K562 (cell line): ENCODE measurements at regions not wholly inside any gene's neighbourhood (a gene's known extent, or its start where the extent isn't known, plus 50 kb on each side); places are given as distances from the start of the nearest gene placed in this dataset.

Experiments
- ATAC-seq: fragments of 200-7000 bp; cut with Tn5 transposase; 3 replicates; pipeline ENCODE4 v1.9.1; 2020; ENCODE audit warnings: moderate library complexity
- BruUV-seq: library from RNA; stranded (reverse); fragments of 400-500 nt; replicated peaks from 2 replicates; lab custom pipeline; 2021; lab: Mats Ljungman, UMichigan
- CTCF ChIA-PET: fragments of 300-600 bp; formaldehyde crosslinking; extraction: SDS; loops from one replicate; lab custom pipeline; 2021; ENCODE audit warnings: low intra/inter-chr PET ratio; lab: Yijun Ruan, JAX
- POLR2A ChIA-PET: fragments of 300-600, 350-650 bp; sonication (Branson Sonifier 250); formaldehyde crosslinking; extraction: SDS; loops from one replicate; lab custom pipeline; 2021; ENCODE audit warnings: antibody characterized with exemption, inconsistent platforms; lab: Yijun Ruan, JAX
- DNase-seq, 4 experiments: peaks; one replicate each; pipeline versions ENCODE4 v3.0.0 to v3.0.0-alpha.2; 2011 to 2018; ENCODE audit warnings: low spot score in 3 of 4, mixed read lengths in 3 of 4; ENCODE audit errors: extremely low read depth in 1 of 4
- FAIRE-seq: peaks from 2 replicates; lab custom pipeline; 2011; peaks lifted over from hg19 to GRCh38; lab: Jason Lieb, UNC
- H2AFZ ChIP-seq: 2 replicates; pipeline ENCODE4 v1.6.0; 2011; ENCODE audit warnings: low read depth, low read length, control low read depth, inconsistent platforms
- H3K27ac ChIP-seq: fragments of 200-600 bp; 3 replicates; pipeline ENCODE4 v1.8.0; 2011; ENCODE audit warnings: low read depth, mild to moderate bottlenecking, control low read depth, inconsistent platforms, low read length, moderate library complexity, mixed read lengths; ENCODE audit errors: extremely low read depth
- H3K27me3 ChIP-seq, 2 experiments: fragments of 300-600 bp in 1 of 2; 2 replicates in 1 of 2; 3 replicates in 1 of 2; pipeline versions ENCODE4 v1.6.0 to v1.8.0; 2011; ENCODE audit warnings: inconsistent platforms in 2 of 2, low read length in 2 of 2, mild to moderate bottlenecking in 1 of 2, mixed read lengths in 1 of 2, moderate library complexity in 1 of 2; ENCODE audit not compliant: control insufficient read depth in 2 of 2, insufficient read depth in 2 of 2
- H3K36me3 ChIP-seq: fragments of 300-600 bp; 3 replicates; pipeline ENCODE4 v1.8.0; 2011; ENCODE audit warnings: mild to moderate bottlenecking, low read length, inconsistent platforms; ENCODE audit not compliant: control insufficient read depth, insufficient read depth
- H3K4me1 ChIP-seq, 2 experiments: fragments of 200-600 bp in 1 of 2; replicated peaks in 1 of 2; 2 replicates in 1 of 2; 3 replicates in 1 of 2; pipeline versions ENCODE4 v1.5.1 to v1.8.0; 2011; ENCODE audit warnings: inconsistent platforms in 2 of 2, low read length in 2 of 2, mild to moderate bottlenecking in 1 of 2, mixed read lengths in 1 of 2, moderate library complexity in 1 of 2; ENCODE audit not compliant: control insufficient read depth in 2 of 2, insufficient read depth in 2 of 2
- H3K4me2 ChIP-seq: 2 replicates; pipeline ENCODE4 v1.6.1; 2011; ENCODE audit warnings: low read length, control low read depth, inconsistent platforms, mixed read lengths; ENCODE audit not compliant: insufficient read depth
- H3K4me3 ChIP-seq: fragments of 200-600 bp; sonication (generic), shearing (Covaris generic); 2 replicates; pipeline ENCODE4 v1.5.1; 2016; ENCODE audit warnings: control low read depth, inconsistent platforms
- H3K79me2 ChIP-seq: fragments of 200-600 bp; 3 replicates; pipeline ENCODE4 v1.8.0; 2011; ENCODE audit warnings: low read length, inconsistent platforms; ENCODE audit not compliant: control insufficient read depth, insufficient read depth
- H3K9ac ChIP-seq, 2 experiments: 2 replicates each; pipeline versions ENCODE4 v1.6.0 to v1.6.1; 2011; ENCODE audit warnings: low read depth in 2 of 2, low read length in 2 of 2, control low read depth in 1 of 2, inconsistent platforms in 1 of 2, mild to moderate bottlenecking in 1 of 2, mixed read lengths in 1 of 2; ENCODE audit not compliant: insufficient read depth in 1 of 2
- H3K9me1 ChIP-seq: one replicate; pipeline ENCODE4 v1.6.0; 2011; ENCODE audit warnings: inconsistent platforms, mild to moderate bottlenecking, low read length, moderate library complexity; ENCODE audit not compliant: control insufficient read depth, insufficient read depth
- H3K9me3 ChIP-seq: replicated peaks from 2 replicates; pipeline ENCODE4 v1.5.1; 2011; ENCODE audit warnings: low read depth, low read length, inconsistent platforms; ENCODE audit not compliant: control insufficient read depth, insufficient read depth
- H4K20me1 ChIP-seq: replicated peaks from 2 replicates; pipeline ENCODE4 v1.6.1; 2011; ENCODE audit warnings: low read length, inconsistent platforms, mixed read lengths; ENCODE audit not compliant: control insufficient read depth, insufficient read depth
- EP400 ChIP-seq: fragments of 450-650 bp; IDR thresholded peaks from 2 replicates; pipeline ENCODE4 v1.6.1; 2017; ENCODE audit warnings: antibody characterized with exemption, mild to moderate bottlenecking, moderate library complexity
- FOXK2 ChIP-seq, 2 experiments: fragments of 450-650 bp; IDR thresholded peaks in 1 of 2; conservative IDR thresholded peaks in 1 of 2; 2 replicates each; pipeline ENCODE4 v1.6.1; 2016; ENCODE audit warnings: low read depth in 2 of 2, mild to moderate bottlenecking in 1 of 2
- HLTF ChIP-seq: fragments of 450-650 bp; IDR thresholded peaks from 2 replicates; pipeline ENCODE4 v1.6.1; 2016
- LARP7 ChIP-seq: fragments of 450-650 bp; IDR thresholded peaks from 2 replicates; pipeline ENCODE4 v1.6.1; 2016
- NR2C2 ChIP-seq, 2 experiments: fragments of 200-800 bp in 1 of 2; sonication (Bioruptor generic) in 1 of 2; sonication (generic) in 1 of 2; formaldehyde crosslinking in 1 of 2; IDR thresholded peaks; 2 replicates each; pipeline versions ENCODE4 v1.6.1 to v1.8.0; 2016 to 2022; ENCODE audit warnings: mild to moderate bottlenecking in 1 of 2, missing compliant biosample characterization in 1 of 2, missing genetic modification characterization in 1 of 2, missing genetic modification reagents in 1 of 2
- NR3C1 ChIP-seq: sonication (generic); formaldehyde crosslinking; IDR thresholded peaks from 2 replicates; pipeline ENCODE4 v1.8.1; 2022; ENCODE audit warnings: missing genetic modification reagents
- NUFIP1 ChIP-seq: fragments of 450-650 bp; IDR thresholded peaks from 2 replicates; pipeline ENCODE4 v1.6.1; 2018; ENCODE audit not compliant: partially characterized antibody
- POLR2H ChIP-seq: IDR thresholded peaks from 2 replicates; pipeline ENCODE4 v1.6.1; 2016; ENCODE audit warnings: missing genetic modification characterization, low read depth, mild to moderate bottlenecking, control low read depth, missing compliant biosample characterization, moderate library complexity
- ZBTB8A ChIP-seq: fragments of 450-650 bp; IDR thresholded peaks from 2 replicates; pipeline ENCODE4 v1.6.1; 2018; ENCODE audit warnings: mild to moderate bottlenecking, moderate library complexity; ENCODE audit not compliant: partially characterized antibody
- ZNF318 ChIP-seq, 2 experiments: fragments of 450-650 bp; IDR thresholded peaks; 2 replicates each; pipeline ENCODE4 v1.6.1; 2016; ENCODE audit warnings: mild to moderate bottlenecking in 2 of 2, borderline replicate concordance in 1 of 2, low read depth in 1 of 2, moderate library complexity in 1 of 2
- ZNF512 ChIP-seq: IDR thresholded peaks from 2 replicates; pipeline ENCODE4 v1.6.1; 2016; ENCODE audit warnings: missing genetic modification characterization, missing compliant biosample characterization
- ZZZ3 ChIP-seq: fragments of 450-650 bp; IDR thresholded peaks from 2 replicates; pipeline ENCODE4 v1.6.1; 2016; ENCODE audit warnings: antibody characterized with exemption, mild to moderate bottlenecking, moderate library complexity
- WGBS: fragments of 100-300 bp; shearing (Covaris generic); methylation state at CpG from one replicate; pipeline ENCODE4 v1.1.6; 2016; ENCODE audit warnings: low coverage, mixed read lengths; ENCODE audit not compliant: insufficient coverage; ENCODE audit errors: missing lambda C conversion rate; 5-methylcytosine and 5-hydroxymethylcytosine counted together
- in situ Hi-C: fragments of 300-500 bp; cut with MboI; formaldehyde crosslinking; loops from 4 replicates; pipeline ENCODE4 v1.15.0; 2018; ENCODE audit warnings: inconsistent platforms, mixed read lengths
- intact Hi-C: fragments of 100-400 bp; cut with micrococcal nuclease; formaldehyde crosslinking; loops from 2 replicates; pipeline ENCODE4 v1.14.2; 2022

- H4K20me1 ChIP-seq: no peaks in the 10 kb centered on the region
- H3K4me2 ChIP-seq: no peak overlapping the region
- no peaks in the 10 kb centered on the region for H3K27me3 ChIP-seq
- H3K9me1 ChIP-seq: no peaks in the 10 kb centered on the region
- 82% methylated on average over 3 of the region's 3 CpGs for WGBS
- no TSS peak for BruUV-seq
- no peak for ATAC-seq
- no peak for DNase-seq
- H3K9ac ChIP-seq: no peak overlapping the region
- intact Hi-C loops: loop anchor here (1.0 to 5.0 kb wide), 8 partner anchors 45 to 560 kb away; no protein-coding TSS in a partner anchor
- H3K4me1 ChIP-seq: peaks cover 0 to 22% of the 10 kb centered on the region in 2 experiments; a peak in 3 of 5 replicates
- POLR2A ChIA-PET: interaction anchor here (0.5 to 2.1 kb wide), 7 partner anchors 57 to 207 kb away, joined by 3 to 17 read pairs (median 3); partner anchors contain the start of gene CCDC71L
- H3K4me3 ChIP-seq: no peak overlapping the region
- no peaks in the 10 kb centered on the region for H3K36me3 ChIP-seq
- FAIRE-seq: no peak
- in situ Hi-C loops: no loop called here
- H3K9me3 ChIP-seq: no peaks in the 10 kb centered on the region; the same call in 1 of the 2 replicates
- no peak overlapping the region for H3K27ac ChIP-seq
- H2AFZ ChIP-seq: peak overlapping the region; percentile 82
- CTCF ChIA-PET: interaction anchor here (0.6 to 4.9 kb wide), 7 partner anchors 17 to 583 kb away, joined by 3 to 115 read pairs (median 6); partner anchors contain the start of gene CCDC71L
- no peaks in the 10 kb centered on the region for H3K79me2 ChIP-seq
- TF ChIP-seq ZZZ3: peak; percentile 28; the same call in 1 of the 2 replicates
- TF ChIP-seq POLR2H (tag): 0 out of 2 replicates have a peak, but pooled peaks have one; percentile 47
- TF ChIP-seq HLTF: 0 out of 2 replicates have a peak, but pooled peaks have one; percentile 7
- no peak for TF ChIP-seq NR3C1 (CRISPR knock-in tag)
- 0 out of 4 replicates have a peak, but pooled peaks of 1 of the 2 experiments have one; percentile 39 for TF ChIP-seq ZNF318 (IDR thresholded peaks at IDR 0.05; ENCODE audit: borderline replicate concordance in 1 of 2, low read depth in 1 of 2)
- TF ChIP-seq ZBTB8A: peak; percentile 60
- TF ChIP-seq NUFIP1: no peak
- 0 out of 2 replicates have a peak, but pooled peaks have one; percentile 9 for TF ChIP-seq LARP7
- no peak for TF ChIP-seq NR2C2 (CRISPR knock-in tag; IDR thresholded peaks at IDR 0.05)
- TF ChIP-seq NR2C2 (tag; IDR thresholded peaks at IDR 0.05): 0 out of 2 replicates have a peak, but pooled peaks have one; percentile 6
- TF ChIP-seq EP400: peak; percentile 6; the same call in 1 of the 2 replicates
- peak; percentile 82; the same call in 1 of the 2 replicates for TF ChIP-seq ZNF512 (tag)
- peak in 1 of 2 experiments; percentile 29; a peak in 1 of 4 replicates for TF ChIP-seq FOXK2 (conservative IDR thresholded peaks at IDR 0.05 in 1 of 2, IDR thresholded peaks at IDR 0.05 in 1 of 2; ENCODE audit: low read depth in 2 of 2)
These were observed 75.2 kb upstream of the CCDC71L start for GRCh38 chr7:106736123-106736507.
